Body of pancreas (tissue), 4 donors: ENCODE measurements at regions not wholly inside any gene's neighbourhood (a gene's known extent, or its start where the extent isn't known, plus 50 kb on each side); places are given as distances from the start of the nearest gene placed in this dataset.

Experiments used
- CTCF ChIP-seq, 7 experiments: fragments of 450-650 bp in 4 of 7; fragments of 200-600 bp in 3 of 7; sonication (generic) in 3 of 7; IDR thresholded peaks; one replicate each; pipeline ENCODE4 v1.5.1; 2016 to 2019; ENCODE audit warnings: antibody characterized with exemption in 7 of 7
- POLR2A ChIP-seq, 3 donors: fragments of 450-650 bp; IDR thresholded peaks; one replicate each; pipeline ENCODE4 v1.6.1; 2016; ENCODE audit warnings: antibody characterized with exemption in 3 of 3, mild to moderate bottlenecking in 2 of 3

- TF ChIP-seq CTCF (IDR thresholded peaks at IDR 0.05) (no peak), POLR2A (IDR thresholded peaks at IDR 0.05) (no peak)
These were observed 345.5 kb downstream of the BCAT1 start for GRCh38 chr12:24603371-24603770.
